ENCODE measurements at regions not wholly inside any gene's neighbourhood (a gene's known extent, or its start where the extent isn't known, plus 50 kb on each side); places are given as distances from the start of the nearest gene placed in this dataset.

- DNase-seq (ENCODE audit: low read depth), result no peak
Measured at GRCh38 chr4:145427991-145428390, 53.7 kb upstream of the SMAD1 start.

- DNase-seq (ENCODE audit: low read depth), result no peak
Measured at GRCh38 chr4:145427221-145427620, 54.4 kb upstream of the SMAD1 start.

GRCh38 chr4:145423017-145423708 lies 58.5 kb upstream of the SMAD1 start:
- DNase-seq (ENCODE audit: low read depth), result no peak

GRCh38 chr4:145420595-145421214 lies 60.9 kb upstream of the SMAD1 start:
- DNase-seq (ENCODE audit: low read depth), result no peak

- no peak for DNase-seq (ENCODE audit: low read depth)
Measured at GRCh38 chr4:145418739-145419138, 62.9 kb upstream of the SMAD1 start.

- DNase-seq (ENCODE audit: low read depth), result no peak
Measured at GRCh38 chr4:145417348-145418130, 64.1 kb upstream of the SMAD1 start.

GRCh38 chr4:145414841-145415240 lies 66.8 kb upstream of the SMAD1 start:
- no peak for DNase-seq (ENCODE audit: low read depth)

- no peak for DNase-seq (ENCODE audit: low read depth)
Measured at GRCh38 chr4:145414226-145414625, 67.4 kb upstream of the SMAD1 start.

- DNase-seq (ENCODE audit: low read depth), result no peak
Measured at GRCh38 chr4:145406970-145407369, 74.7 kb upstream of the SMAD1 start.

GRCh38 chr4:145404761-145405160 lies 76.9 kb upstream of the SMAD1 start:
- DNase-seq (ENCODE audit: low read depth), result no peak

- DNase-seq (ENCODE audit: low read depth), result no peak
Measured at GRCh38 chr4:145396581-145396980, 85.1 kb upstream of the SMAD1 start.

GRCh38 chr4:145390571-145390970 lies 91.1 kb upstream of the SMAD1 start:
- DNase-seq (ENCODE audit: low read depth), result no peak

- DNase-seq (ENCODE audit: low read depth), result no peak
Measured at GRCh38 chr4:145389550-145389949, 92.1 kb upstream of the SMAD1 start.

- peak; percentile 9 for DNase-seq (ENCODE audit: low read depth)
Measured at GRCh38 chr4:145388043-145388442, 93.6 kb upstream of the SMAD1 start.

GRCh38 chr4:145387079-145387478 lies 94.6 kb upstream of the SMAD1 start:
- no peak for DNase-seq (ENCODE audit: low read depth)

- no peak for DNase-seq (ENCODE audit: low read depth)
Measured at GRCh38 chr4:145381163-145381562, 100.5 kb upstream of the SMAD1 start.

- no peak for DNase-seq (ENCODE audit: low read depth)
Measured at GRCh38 chr4:145380123-145380522, 101.5 kb upstream of the SMAD1 start.

- no peak for DNase-seq (ENCODE audit: low read depth)
Measured at GRCh38 chr4:145375416-145375815, 106.2 kb upstream of the SMAD1 start.

- no peak for DNase-seq (ENCODE audit: low read depth)
Measured at GRCh38 chr4:145352438-145353145, 129.1 kb upstream of the SMAD1 start.

- DNase-seq (ENCODE audit: low read depth), result no peak
Measured at GRCh38 chr4:145351922-145352321, 129.7 kb upstream of the SMAD1 start.

GRCh38 chr4:145351162-145351561 lies 130.5 kb upstream of the SMAD1 start:
- DNase-seq (ENCODE audit: low read depth), result no peak

- no peak for DNase-seq (ENCODE audit: low read depth)
Measured at GRCh38 chr4:145348291-145348690, 133.4 kb upstream of the SMAD1 start.

GRCh38 chr4:145347684-145348083 lies 134.0 kb upstream of the SMAD1 start:
- DNase-seq (ENCODE audit: low read depth), result peak; percentile 58

Data from non-pigmented ciliary epithelial cell (primary cell).